Activated T-cell treated with anti-CD3 and anti-CD28 coated beads, Interleukin-2, amount 50 U/mL, for 24 hours (primary cell): ENCODE measurements at regions not wholly inside any gene's neighbourhood (a gene's known extent, or its start where the extent isn't known, plus 50 kb on each side); places are given as distances from the start of the nearest gene placed in this dataset.

Experiments
- DNase-seq: peaks from one replicate; pipeline ENCODE4 v3.0.0-alpha.2; 2020
- H3K27ac Mint-ChIP-seq: 2 replicates; pipeline ENCODE4 v1.8.0; 2020; ENCODE audit warnings: mild to moderate bottlenecking, mixed read lengths
- H3K27me3 Mint-ChIP-seq: 2 replicates; pipeline ENCODE4 v1.8.0; 2020; ENCODE audit warnings: mixed read lengths
- H3K36me3 Mint-ChIP-seq: 2 replicates; pipeline ENCODE4 v1.8.0; 2020; ENCODE audit warnings: low read depth, mixed read lengths
- H3K4me1 Mint-ChIP-seq: 2 replicates; pipeline ENCODE4 v1.8.0; 2020; ENCODE audit warnings: low read depth, mixed read lengths
- H3K4me3 Mint-ChIP-seq: 2 replicates; pipeline ENCODE4 v1.8.0; 2020; ENCODE audit warnings: mild to moderate bottlenecking, moderate library complexity, mixed read lengths
- H3K9me3 Mint-ChIP-seq: 2 replicates; pipeline ENCODE4 v1.8.0; 2020; ENCODE audit warnings: mixed read lengths

DNA sequence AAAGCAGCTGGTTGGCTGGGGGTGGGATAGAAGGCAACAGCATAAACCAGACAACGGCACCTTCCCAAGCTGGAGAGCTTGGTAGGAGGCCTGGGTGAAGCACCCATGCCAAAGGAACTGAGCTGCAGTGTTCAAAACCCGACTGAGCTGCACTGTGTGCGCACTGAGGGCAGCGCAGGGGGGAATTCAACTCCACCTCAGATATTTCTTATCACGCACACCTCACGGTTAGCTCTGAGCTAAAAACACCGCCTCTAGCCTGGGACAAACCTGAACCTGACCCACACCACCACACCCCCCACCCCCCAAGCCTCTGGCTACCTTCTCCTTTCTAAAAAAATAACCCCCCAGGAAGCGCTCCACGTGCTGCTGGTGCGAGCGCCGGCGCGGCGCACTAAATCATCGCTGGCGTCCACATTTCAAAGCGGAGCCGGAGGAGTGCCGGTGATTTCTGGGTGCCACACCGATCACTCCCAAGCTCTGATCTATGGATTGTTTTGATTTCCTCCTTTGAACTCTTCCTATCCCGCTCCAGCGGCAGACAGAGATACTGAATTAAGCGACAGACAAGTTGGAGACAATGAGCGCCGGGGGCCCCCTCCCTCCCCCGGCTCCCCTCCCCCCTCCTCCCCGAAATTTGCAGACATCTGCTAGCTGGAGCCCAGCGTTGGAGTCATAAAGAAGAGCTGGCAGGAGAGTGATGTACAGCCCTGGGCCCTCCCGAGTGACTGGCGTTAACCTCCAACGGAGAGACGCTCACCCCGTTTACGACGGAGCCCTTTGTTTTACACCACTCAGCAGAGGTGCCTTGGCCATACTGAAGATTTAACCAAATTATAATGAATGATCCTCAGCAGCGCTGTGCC, 85.0 kb downstream of the NOG start:
- no peaks in the 10 kb centered on the region for H3K9me3 Mint-ChIP-seq
- DNase-seq = peak; percentile 40
- peak overlapping the region; percentile 67 for H3K4me3 Mint-ChIP-seq
- peaks cover 34% of the 10 kb centered on the region for H3K27me3 Mint-ChIP-seq
- no peak overlapping the region for H3K27ac Mint-ChIP-seq
- peaks cover 11% of the 10 kb centered on the region for H3K4me1 Mint-ChIP-seq
- H3K36me3 Mint-ChIP-seq = no peaks in the 10 kb centered on the region

- Mint-ChIP-seq H3K4me1 (peaks cover 11% of the 10 kb centered on the region), H3K4me3 (peak overlapping the region; percentile 67), H3K27me3 (peaks cover 36% of the 10 kb centered on the region), H3K9me3 (no peaks in the 10 kb centered on the region), H3K36me3 (no peaks in the 10 kb centered on the region), H3K27ac (no peak overlapping the region)
- no peak for DNase-seq
These were observed 85.7 kb downstream of the NOG start for GRCh38 chr17:56679115-56679776.

DNA sequence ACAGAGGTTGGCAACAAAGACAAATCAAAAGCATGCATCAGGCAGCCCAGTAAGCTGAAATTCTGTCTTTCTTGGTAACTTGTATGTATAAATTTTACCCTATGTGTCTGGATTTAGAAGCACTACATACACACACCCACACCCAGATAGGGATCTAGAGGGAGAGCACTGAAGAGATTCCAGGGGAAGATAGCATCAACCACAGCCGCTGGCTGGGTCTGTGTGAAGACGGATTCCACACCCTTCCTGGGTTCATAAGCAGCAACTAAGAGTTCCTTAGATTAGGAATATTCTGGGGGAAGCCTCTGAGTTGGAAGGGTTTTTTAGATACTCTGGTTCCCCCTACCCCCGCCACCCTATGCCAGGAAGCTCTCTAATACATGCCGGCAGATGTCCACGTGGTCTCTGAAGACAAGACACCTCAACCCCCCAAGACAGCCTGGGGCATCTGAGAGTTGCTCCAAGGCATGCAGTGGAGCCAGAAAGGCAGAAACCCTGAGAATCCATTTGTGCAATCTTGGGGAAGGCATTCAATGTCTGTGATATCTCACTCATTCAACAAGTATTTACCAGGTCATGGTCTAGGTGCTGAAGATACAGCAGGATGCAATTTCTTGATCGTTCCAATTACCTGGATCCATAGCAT, 86.4 kb downstream of the NOG start:
- DNase-seq = no peak
- H3K27ac Mint-ChIP-seq = no peak overlapping the region
- peaks cover 35% of the 10 kb centered on the region for H3K27me3 Mint-ChIP-seq

GRCh38 chr17:56680676-56681075, 87.2 kb downstream of the NOG start:
- Mint-ChIP-seq H3K4me3 (no peak overlapping the region), H3K9me3 (no peaks in the 10 kb centered on the region), H3K4me1 (peaks cover 11% of the 10 kb centered on the region), H3K27me3 (peaks cover 34% of the 10 kb centered on the region), H3K36me3 (no peaks in the 10 kb centered on the region), H3K27ac (no peak overlapping the region)
- no peak for DNase-seq

More for the DNA sequence above, 86.4 kb downstream of the NOG start:
- Mint-ChIP-seq H3K36me3 (no peaks in the 10 kb centered on the region), H3K9me3 (no peaks in the 10 kb centered on the region), H3K4me3 (no peak overlapping the region), H3K4me1 (peaks cover 11% of the 10 kb centered on the region)

DNA sequence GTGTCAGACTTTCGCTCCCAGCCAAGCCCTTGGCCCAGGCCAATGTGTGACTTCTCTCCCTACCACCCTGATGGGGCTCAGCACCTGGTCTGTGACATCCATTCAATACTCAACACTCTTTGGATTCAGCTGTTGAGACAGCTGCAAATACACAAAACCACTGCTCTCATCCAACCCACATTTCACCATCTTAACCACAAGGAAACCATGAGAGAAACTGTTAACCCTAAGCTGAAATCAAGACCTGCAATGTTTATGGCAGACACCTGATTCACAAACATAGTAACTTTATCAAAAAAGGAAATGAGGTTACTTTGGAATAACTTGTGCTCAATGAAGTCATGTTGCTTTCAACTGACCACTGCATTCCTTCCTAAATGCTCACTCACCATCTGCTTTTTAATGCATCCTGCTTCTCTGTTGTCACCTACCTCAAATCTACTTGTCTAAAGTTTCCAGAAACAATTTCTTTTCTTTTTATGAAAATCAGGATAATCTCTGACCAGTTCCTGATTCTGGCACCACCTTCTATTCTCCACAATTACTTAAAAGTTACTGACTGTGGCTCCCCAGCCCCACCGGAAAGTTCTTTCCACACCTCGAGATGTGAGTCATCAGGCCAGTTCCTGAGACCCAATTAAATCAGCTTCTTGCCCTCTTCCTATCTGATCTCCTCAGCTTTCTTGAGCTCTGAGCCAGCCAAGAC, 88.2 kb downstream of the NOG start:
- no peak for DNase-seq
- Mint-ChIP-seq H3K27me3 (peaks cover 32% of the 10 kb centered on the region), H3K27ac (no peak overlapping the region)

GRCh38 chr17:56688151-56688550, 94.7 kb downstream of the NOG start:
- no peaks in the 10 kb centered on the region for H3K36me3 Mint-ChIP-seq
- DNase-seq = no peak
- no peaks in the 10 kb centered on the region for H3K9me3 Mint-ChIP-seq
- H3K27ac Mint-ChIP-seq = no peak overlapping the region
- no peaks in the 10 kb centered on the region for H3K4me1 Mint-ChIP-seq
- no peak overlapping the region for H3K4me3 Mint-ChIP-seq
- peaks cover 39% of the 10 kb centered on the region for H3K27me3 Mint-ChIP-seq

More for the DNA sequence above, 88.2 kb downstream of the NOG start:
- no peaks in the 10 kb centered on the region for H3K36me3 Mint-ChIP-seq
- no peaks in the 10 kb centered on the region for H3K9me3 Mint-ChIP-seq
- peaks cover 4% of the 10 kb centered on the region for H3K4me1 Mint-ChIP-seq
- no peak overlapping the region for H3K4me3 Mint-ChIP-seq

DNA sequence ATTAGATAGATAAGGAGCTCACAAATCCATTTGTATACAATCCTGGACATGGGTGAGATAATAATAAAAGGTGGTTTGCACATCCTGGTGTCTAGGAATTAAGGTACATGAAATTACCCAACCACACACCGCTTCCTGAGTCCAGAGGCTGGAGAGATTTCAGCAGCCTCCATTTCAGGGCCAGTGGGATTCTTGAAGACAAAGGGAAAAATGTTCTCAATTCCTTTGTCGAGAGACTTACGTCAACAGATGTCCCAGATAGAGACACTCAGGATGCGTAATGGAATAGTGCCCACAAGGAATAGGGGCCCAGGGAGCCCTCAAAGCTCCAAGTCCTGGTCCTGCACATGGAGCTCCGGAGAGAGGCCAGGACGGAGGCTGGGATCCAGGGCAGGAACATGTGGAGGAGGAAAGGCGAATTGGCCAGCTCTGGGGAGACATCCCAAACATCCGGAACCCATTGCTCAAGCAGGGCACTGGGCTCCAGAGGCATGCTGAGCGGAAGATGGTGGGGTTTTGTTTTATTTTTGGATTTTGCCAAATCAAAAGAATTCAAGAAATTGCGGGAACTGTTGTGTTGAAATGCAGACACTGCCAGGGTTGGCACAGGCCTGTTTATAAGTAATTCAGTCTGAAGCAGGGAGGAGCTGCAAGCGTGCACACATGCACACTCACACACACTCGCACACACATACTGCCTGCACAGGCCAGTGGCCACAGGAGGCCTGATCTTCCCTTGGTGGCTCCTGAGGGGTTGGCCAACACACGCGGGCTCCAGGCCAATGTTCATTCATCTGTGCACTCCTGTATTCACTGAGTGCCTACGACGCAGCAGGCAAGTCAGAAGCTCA, 97.2 kb downstream of the NOG start:
- Mint-ChIP-seq H3K27me3 (peaks cover 17% of the 10 kb centered on the region), H3K27ac (no peak overlapping the region), H3K36me3 (no peaks in the 10 kb centered on the region), H3K4me1 (no peaks in the 10 kb centered on the region), H3K9me3 (no peaks in the 10 kb centered on the region), H3K4me3 (no peak overlapping the region)
- no peak for DNase-seq

GRCh38 chr17:56694825-56695224, 101.3 kb downstream of the NOG start:
- no peaks in the 10 kb centered on the region for H3K4me1 Mint-ChIP-seq
- H3K27ac Mint-ChIP-seq = no peak overlapping the region
- no peak for DNase-seq
- H3K27me3 Mint-ChIP-seq = no peaks in the 10 kb centered on the region
- no peak overlapping the region for H3K4me3 Mint-ChIP-seq
- H3K36me3 Mint-ChIP-seq = no peaks in the 10 kb centered on the region
- no peaks in the 10 kb centered on the region for H3K9me3 Mint-ChIP-seq

- Mint-ChIP-seq H3K4me3 (no peak overlapping the region), H3K27me3 (no peaks in the 10 kb centered on the region), H3K4me1 (no peaks in the 10 kb centered on the region), H3K27ac (no peak overlapping the region), H3K9me3 (no peaks in the 10 kb centered on the region), H3K36me3 (no peaks in the 10 kb centered on the region)
- DNase-seq = no peak
These were observed 103.7 kb downstream of the NOG start for GRCh38 chr17:56697190-56697589.

- DNase-seq = no peak
- H3K4me3 Mint-ChIP-seq = no peak overlapping the region
- no peaks in the 10 kb centered on the region for H3K36me3 Mint-ChIP-seq
- H3K9me3 Mint-ChIP-seq = no peaks in the 10 kb centered on the region
- H3K27ac Mint-ChIP-seq = no peak overlapping the region
- H3K4me1 Mint-ChIP-seq = no peaks in the 10 kb centered on the region
- peaks cover 7% of the 10 kb centered on the region for H3K27me3 Mint-ChIP-seq
These were observed 105.8 kb downstream of the NOG start for GRCh38 chr17:56699186-56699894.

DNA sequence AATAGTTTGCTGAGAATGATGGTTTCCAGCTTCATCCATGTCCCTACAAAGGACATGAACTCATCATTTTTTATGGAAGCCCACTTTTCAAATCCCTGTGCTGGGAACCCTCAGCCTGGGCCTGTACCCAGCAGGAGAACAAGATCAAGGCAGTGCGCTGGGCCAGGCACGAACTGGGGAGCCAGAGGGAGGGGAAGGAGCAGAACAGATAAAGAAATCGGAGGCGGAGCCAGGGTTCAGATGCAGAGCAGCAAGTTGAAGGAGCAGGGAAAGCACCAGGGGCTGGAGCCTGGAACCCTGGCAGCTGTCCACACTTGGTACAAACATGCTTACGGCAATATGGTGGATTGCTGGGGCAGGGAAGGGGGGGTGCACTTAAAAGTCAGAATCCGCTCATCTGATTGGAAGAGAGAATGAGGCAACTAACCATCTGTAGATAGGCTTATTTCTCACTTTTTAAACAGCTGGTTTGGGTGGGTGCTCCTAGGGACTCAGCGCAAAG, 107.5 kb downstream of the NOG start:
- no peaks in the 10 kb centered on the region for H3K9me3 Mint-ChIP-seq
- no peaks in the 10 kb centered on the region for H3K4me1 Mint-ChIP-seq
- peaks cover 13% of the 10 kb centered on the region for H3K27me3 Mint-ChIP-seq
- no peak for DNase-seq
- H3K27ac Mint-ChIP-seq = no peak overlapping the region
- H3K36me3 Mint-ChIP-seq = no peaks in the 10 kb centered on the region
- no peak overlapping the region for H3K4me3 Mint-ChIP-seq

DNA sequence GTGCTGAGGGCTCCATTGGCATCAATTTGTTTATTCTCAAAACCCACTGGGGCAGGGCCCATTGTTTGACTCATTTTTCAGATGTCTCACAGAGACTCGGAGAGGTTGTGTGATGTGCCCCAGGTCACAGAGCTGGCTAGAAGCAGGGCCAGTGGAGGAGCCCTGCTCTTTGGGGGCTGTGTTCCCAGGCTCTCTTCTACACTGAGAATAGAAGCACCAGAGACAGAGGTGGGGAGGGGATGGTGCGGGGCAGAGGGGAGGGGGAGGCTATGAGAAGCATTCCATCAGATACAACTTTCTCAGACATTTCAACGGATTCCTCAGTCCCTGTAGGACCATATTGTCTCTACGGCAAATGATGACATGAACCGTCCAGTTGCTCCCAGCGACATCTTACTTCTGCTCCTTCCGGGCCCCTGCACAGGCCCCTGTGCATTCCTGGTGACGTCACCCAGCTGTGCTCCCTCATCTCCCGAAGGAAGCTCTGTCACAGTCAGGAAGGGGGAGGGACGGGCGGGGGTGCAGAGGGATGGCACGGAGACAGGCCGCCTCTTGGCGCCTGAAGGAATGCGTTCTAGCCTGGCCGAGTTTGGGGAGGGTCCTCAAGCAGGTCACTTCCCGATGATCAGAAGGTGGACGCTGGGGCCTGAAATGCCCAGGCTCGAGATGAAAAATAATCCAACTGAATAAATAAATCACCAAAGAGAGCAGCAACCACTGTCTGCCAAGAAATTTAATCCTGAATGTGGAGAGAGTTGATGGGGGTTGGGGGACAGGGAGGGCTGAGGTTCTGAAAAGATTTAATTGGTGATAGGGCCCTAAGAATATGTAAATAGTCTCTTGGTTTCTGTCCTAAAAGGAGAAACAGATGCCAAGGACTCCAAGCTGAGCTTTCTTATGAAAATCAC, 114.1 kb downstream of the NOG start:
- no peaks in the 10 kb centered on the region for H3K9me3 Mint-ChIP-seq
- no peak overlapping the region for H3K4me3 Mint-ChIP-seq
- peaks cover 20% of the 10 kb centered on the region for H3K27me3 Mint-ChIP-seq
- H3K27ac Mint-ChIP-seq = no peak overlapping the region
- DNase-seq = no peak
- no peaks in the 10 kb centered on the region for H3K36me3 Mint-ChIP-seq
- no peaks in the 10 kb centered on the region for H3K4me1 Mint-ChIP-seq
